H1 (cell line): ENCODE measurements at regions not wholly inside any gene's neighbourhood (a gene's known extent, or its start where the extent isn't known, plus 50 kb on each side); places are given as distances from the start of the nearest gene placed in this dataset.

ENCODE experiments used
- CTBP2 ChIP-seq: IDR thresholded peaks from 2 replicates; pipeline ENCODE4 v1.7.0; 2011; ENCODE audit warnings: borderline replicate concordance, mild to moderate bottlenecking, moderate library complexity, mixed read lengths, low read length; ENCODE audit not compliant: insufficient read depth, insufficient read length
- TF ChIP-seq, protein P1 (sequence below): fragments of 300-600 bp; sonication (generic); IDR thresholded peaks from 2 replicates; pipeline ENCODE4 v1.7.1; 2012; ENCODE audit warnings: low read length, moderate library complexity, mild to moderate bottlenecking, inconsistent platforms; ENCODE audit not compliant: insufficient replicate concordance

- TF ChIP-seq, protein P1, sequence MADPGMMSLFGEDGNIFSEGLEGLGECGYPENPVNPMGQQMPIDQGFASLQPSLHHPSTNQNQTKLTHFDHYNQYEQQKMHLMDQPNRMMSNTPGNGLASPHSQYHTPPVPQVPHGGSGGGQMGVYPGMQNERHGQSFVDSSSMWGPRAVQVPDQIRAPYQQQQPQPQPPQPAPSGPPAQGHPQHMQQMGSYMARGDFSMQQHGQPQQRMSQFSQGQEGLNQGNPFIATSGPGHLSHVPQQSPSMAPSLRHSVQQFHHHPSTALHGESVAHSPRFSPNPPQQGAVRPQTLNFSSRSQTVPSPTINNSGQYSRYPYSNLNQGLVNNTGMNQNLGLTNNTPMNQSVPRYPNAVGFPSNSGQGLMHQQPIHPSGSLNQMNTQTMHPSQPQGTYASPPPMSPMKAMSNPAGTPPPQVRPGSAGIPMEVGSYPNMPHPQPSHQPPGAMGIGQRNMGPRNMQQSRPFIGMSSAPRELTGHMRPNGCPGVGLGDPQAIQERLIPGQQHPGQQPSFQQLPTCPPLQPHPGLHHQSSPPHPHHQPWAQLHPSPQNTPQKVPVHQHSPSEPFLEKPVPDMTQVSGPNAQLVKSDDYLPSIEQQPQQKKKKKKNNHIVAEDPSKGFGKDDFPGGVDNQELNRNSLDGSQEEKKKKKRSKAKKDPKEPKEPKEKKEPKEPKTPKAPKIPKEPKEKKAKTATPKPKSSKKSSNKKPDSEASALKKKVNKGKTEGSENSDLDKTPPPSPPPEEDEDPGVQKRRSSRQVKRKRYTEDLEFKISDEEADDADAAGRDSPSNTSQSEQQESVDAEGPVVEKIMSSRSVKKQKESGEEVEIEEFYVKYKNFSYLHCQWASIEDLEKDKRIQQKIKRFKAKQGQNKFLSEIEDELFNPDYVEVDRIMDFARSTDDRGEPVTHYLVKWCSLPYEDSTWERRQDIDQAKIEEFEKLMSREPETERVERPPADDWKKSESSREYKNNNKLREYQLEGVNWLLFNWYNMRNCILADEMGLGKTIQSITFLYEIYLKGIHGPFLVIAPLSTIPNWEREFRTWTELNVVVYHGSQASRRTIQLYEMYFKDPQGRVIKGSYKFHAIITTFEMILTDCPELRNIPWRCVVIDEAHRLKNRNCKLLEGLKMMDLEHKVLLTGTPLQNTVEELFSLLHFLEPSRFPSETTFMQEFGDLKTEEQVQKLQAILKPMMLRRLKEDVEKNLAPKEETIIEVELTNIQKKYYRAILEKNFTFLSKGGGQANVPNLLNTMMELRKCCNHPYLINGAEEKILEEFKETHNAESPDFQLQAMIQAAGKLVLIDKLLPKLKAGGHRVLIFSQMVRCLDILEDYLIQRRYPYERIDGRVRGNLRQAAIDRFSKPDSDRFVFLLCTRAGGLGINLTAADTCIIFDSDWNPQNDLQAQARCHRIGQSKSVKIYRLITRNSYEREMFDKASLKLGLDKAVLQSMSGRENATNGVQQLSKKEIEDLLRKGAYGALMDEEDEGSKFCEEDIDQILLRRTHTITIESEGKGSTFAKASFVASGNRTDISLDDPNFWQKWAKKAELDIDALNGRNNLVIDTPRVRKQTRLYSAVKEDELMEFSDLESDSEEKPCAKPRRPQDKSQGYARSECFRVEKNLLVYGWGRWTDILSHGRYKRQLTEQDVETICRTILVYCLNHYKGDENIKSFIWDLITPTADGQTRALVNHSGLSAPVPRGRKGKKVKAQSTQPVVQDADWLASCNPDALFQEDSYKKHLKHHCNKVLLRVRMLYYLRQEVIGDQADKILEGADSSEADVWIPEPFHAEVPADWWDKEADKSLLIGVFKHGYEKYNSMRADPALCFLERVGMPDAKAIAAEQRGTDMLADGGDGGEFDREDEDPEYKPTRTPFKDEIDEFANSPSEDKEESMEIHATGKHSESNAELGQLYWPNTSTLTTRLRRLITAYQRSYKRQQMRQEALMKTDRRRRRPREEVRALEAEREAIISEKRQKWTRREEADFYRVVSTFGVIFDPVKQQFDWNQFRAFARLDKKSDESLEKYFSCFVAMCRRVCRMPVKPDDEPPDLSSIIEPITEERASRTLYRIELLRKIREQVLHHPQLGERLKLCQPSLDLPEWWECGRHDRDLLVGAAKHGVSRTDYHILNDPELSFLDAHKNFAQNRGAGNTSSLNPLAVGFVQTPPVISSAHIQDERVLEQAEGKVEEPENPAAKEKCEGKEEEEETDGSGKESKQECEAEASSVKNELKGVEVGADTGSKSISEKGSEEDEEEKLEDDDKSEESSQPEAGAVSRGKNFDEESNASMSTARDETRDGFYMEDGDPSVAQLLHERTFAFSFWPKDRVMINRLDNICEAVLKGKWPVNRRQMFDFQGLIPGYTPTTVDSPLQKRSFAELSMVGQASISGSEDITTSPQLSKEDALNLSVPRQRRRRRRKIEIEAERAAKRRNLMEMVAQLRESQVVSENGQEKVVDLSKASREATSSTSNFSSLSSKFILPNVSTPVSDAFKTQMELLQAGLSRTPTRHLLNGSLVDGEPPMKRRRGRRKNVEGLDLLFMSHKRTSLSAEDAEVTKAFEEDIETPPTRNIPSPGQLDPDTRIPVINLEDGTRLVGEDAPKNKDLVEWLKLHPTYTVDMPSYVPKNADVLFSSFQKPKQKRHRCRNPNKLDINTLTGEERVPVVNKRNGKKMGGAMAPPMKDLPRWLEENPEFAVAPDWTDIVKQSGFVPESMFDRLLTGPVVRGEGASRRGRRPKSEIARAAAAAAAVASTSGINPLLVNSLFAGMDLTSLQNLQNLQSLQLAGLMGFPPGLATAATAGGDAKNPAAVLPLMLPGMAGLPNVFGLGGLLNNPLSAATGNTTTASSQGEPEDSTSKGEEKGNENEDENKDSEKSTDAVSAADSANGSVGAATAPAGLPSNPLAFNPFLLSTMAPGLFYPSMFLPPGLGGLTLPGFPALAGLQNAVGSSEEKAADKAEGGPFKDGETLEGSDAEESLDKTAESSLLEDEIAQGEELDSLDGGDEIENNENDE: no peak
- TF ChIP-seq CTBP2: no peak
- TF ChIP-seq, all 59 proteins: peak for 0
Measured at GRCh38 chr17:33942414-33942813, 312.7 kb upstream of the CCL2 start (continued).
